Pancreas (tissue), 10 donors: ENCODE measurements at regions not wholly inside any gene's neighbourhood (a gene's known extent, or its start where the extent isn't known, plus 50 kb on each side); places are given as distances from the start of the nearest gene placed in this dataset.

Experiments used
- ATAC-seq, 4 donors: fragments of 200-7000 bp; cut with Tn5 transposase; one replicate each; pipeline versions ENCODE4 v1.8.0 to v1.9.1; 2020; ENCODE audit warnings: mild to moderate bottlenecking in 4 of 4, moderate library complexity in 4 of 4
- DNase-seq, 6 donors: peaks; one replicate each; pipeline ENCODE4 v3.0.0-alpha.2; 2020
- FAIRE-seq: peaks from 2 replicates; lab custom pipeline; 2012; peaks lifted over from hg19 to GRCh38; lab: Jason Lieb, UNC
- H3K27ac ChIP-seq, 4 donors: fragments of 200-600 bp; sonication (generic); 1 replicate in 3 of 4; 2 replicates in 1 of 4; pipeline versions ENCODE4 v1.5.0 to v1.8.0; 2020
- H3K27me3 ChIP-seq, 4 donors: fragments of 200-600 bp; one replicate each; pipeline ENCODE4 v1.8.0; 2021
- H3K36me3 ChIP-seq, 3 donors: fragments of 200-600 bp; sonication (generic) in 1 of 3; one replicate each; pipeline versions ENCODE4 v1.5.0 to v1.8.0; 2020 to 2021
- H3K4me1 ChIP-seq, 3 donors: fragments of 200-600 bp; one replicate each; pipeline ENCODE4 v1.8.0; 2021
- H3K4me3 ChIP-seq, 4 donors: fragments of 200-600 bp; sonication (generic) in 2 of 4; one replicate each; pipeline versions ENCODE4 v1.5.0 to v1.8.0; 2020 to 2021
- H3K9me3 ChIP-seq, 4 donors: fragments of 200-600 bp; one replicate each; pipeline ENCODE4 v1.8.0; 2021
- WGBS, 2 donors: extraction: QIAGEN DNeasy Blood & Tissue Kit; methylation state at CpG; one replicate each; pipeline ENCODE4 v1.1.7; 2013; 5-methylcytosine and 5-hydroxymethylcytosine counted together
- intact Hi-C, 3 donors: fragments of 100-400 bp; cut with DNase I; formaldehyde crosslinking; loops; one replicate each; pipeline versions ENCODE4 v1.11.1 to v1.14.2; 2022
- TF ChIP-seq, protein P1 (sequence below), 4 donors: fragments of 200-600 bp; sonication (generic) in 3 of 4; IDR thresholded peaks; one replicate each; pipeline versions ENCODE4 v1.5.0 to v1.8.0; 2021; ENCODE audit warnings: antibody characterized with exemption in 4 of 4
- donor health status: healthy with polysubstance abuse.
- donor health status: DM: no; HTN: no; CAD: no; lungs with moderate emphysema.
- donor health status: DM: no; HTN: no; CAD: no.
- donor health status: control.
- donor health status: control.
- donor health status: Bipolar disorder and iron deficiency.
- donor health status: DM: yes; HTN: yes; CAD: no.
- donor health status: DM: no; HTN: no; CAD: no.
- donor health status: DM: no; HTN: no; CAD: no.
- donor health status: DM: yes; HTN: yes; CAD: no.

DNA sequence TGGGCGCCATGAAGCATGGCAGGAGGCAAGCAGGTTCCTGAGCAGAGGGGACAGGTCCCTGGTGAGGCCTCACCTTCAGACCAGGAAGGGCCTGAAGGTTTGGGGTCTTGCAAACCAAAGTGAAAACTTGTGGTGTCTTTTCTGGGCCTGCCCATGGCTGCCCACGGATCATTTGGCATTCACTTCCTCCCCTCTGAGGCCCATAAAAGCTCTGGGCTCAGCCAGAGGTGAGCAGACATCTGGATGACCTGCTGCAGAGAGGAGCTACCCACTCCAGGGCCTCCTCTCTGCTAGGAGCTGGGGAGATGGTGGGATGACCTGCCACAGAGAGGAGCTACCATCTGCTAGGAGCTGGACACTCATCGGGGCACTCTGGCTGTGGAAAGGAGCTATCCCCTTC is 112.9 kb upstream of the TMEM18 start:
- Histone ChIP-seq H3K4me1 (no peaks in the 10 kb centered on the region), H3K27me3 (no peaks in the 10 kb centered on the region), H3K4me3 (no peak overlapping the region), H3K27ac (no peak overlapping the region), H3K9me3 (no peaks in the 10 kb centered on the region), H3K36me3 (no peaks in the 10 kb centered on the region)
- FAIRE-seq (no peak), ATAC-seq (no peak), DNase-seq (no peak)
- WGBS, 2 donors, result 80 to 88% methylated on average over 3 of the region's 3 CpGs
- TF ChIP-seq, protein P1, sequence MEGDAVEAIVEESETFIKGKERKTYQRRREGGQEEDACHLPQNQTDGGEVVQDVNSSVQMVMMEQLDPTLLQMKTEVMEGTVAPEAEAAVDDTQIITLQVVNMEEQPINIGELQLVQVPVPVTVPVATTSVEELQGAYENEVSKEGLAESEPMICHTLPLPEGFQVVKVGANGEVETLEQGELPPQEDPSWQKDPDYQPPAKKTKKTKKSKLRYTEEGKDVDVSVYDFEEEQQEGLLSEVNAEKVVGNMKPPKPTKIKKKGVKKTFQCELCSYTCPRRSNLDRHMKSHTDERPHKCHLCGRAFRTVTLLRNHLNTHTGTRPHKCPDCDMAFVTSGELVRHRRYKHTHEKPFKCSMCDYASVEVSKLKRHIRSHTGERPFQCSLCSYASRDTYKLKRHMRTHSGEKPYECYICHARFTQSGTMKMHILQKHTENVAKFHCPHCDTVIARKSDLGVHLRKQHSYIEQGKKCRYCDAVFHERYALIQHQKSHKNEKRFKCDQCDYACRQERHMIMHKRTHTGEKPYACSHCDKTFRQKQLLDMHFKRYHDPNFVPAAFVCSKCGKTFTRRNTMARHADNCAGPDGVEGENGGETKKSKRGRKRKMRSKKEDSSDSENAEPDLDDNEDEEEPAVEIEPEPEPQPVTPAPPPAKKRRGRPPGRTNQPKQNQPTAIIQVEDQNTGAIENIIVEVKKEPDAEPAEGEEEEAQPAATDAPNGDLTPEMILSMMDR (IDR thresholded peaks at IDR 0.05), result no peak
- intact Hi-C loops, result no loop called here

DNA sequence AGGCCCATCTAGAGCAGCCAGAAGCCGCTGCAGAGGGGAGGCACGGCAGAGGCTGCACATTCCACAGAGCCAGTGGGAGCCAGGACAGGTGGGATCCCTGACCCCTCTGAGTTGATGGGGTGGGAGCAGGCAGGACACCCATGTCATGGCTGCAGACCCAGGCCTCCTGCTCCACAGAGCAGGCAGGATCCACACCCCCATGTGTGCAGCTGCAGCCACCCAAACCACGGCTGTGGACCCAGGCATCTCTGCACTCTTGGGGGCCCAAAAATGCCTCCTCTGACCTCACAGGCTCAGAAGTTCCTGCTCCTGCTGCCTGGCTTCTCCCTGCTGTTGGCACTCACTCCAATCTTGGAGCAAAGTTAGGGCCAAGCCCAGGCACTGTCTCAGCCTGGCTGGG is 112.3 kb upstream of the TMEM18 start:
- Histone ChIP-seq H3K27ac (no peak overlapping the region), H3K9me3 (no peaks in the 10 kb centered on the region), H3K27me3 (no peaks in the 10 kb centered on the region), H3K4me3 (no peak overlapping the region), H3K36me3 (no peaks in the 10 kb centered on the region), H3K4me1 (no peaks in the 10 kb centered on the region)
- ATAC-seq, result no peak
- TF ChIP-seq, protein P1 (IDR thresholded peaks at IDR 0.05), result no peak
- WGBS, 2 donors, result 80 to 83% methylated on average over 3 of the region's 3 CpGs
- no peak for DNase-seq
- intact Hi-C loops, result no loop called here
- FAIRE-seq, result no peak

DNA sequence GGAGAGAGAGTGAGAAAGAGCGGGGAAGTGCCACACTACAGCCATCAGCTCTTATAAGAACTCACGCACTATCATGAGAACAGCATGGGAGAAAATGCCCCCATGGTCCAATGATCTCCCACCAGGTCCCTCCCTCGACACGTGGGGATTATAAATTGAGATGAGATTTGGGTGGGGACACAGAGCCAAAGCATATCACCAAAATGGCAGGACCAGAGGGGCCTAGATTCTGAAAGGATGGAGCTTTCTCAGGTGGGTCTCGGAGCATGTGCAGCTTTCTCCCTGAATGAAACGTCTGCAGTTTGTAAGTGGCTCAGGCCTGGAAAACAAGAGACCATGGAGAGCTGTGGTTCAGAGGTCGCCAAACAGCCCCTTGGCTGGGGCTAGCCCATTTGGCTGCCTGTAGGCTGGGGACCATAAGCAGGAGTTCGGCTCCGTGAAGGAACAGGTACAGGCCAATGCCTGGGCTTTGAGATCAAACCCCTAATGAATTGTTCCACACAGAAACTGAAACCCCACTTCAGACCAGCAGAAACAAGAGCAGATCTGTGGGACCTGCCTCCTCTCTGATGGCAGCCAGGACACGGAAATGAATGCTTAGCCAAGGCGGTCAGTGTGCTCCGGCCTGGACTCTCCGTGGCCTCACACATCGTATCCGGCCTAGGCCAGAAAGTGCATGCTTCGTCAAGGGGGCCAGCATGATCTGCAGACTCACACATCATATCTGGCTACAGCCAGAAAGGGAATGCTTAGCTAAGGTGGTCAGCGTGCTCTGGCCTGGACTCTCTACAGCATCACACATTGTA is 111.2 kb upstream of the TMEM18 start:
- no peak for FAIRE-seq

DNA sequence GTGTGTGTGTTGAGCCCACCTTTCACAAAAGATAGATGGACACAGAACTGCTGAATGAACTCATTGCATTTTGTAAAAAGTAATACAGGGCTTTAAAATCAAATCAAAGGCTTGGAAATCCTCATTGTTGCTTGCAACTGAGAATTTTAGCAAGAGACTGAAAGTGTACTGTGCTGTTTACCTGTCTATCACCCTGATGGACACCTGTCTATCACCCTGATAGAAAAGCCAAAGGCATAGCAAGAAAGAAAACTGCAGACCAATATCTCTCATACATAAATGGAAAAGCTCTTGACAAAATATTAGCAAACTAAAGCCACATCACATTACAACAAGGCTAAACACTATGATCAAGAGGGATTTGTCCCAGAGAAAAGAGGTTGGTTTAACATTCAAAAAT is 107.5 kb upstream of the TMEM18 start:
- H3K4me3 ChIP-seq, result no peak overlapping the region
- no peak for FAIRE-seq
- H3K27ac ChIP-seq, result no peak overlapping the region
- no peaks in the 10 kb centered on the region for H3K9me3 ChIP-seq
- no peak for DNase-seq
- intact Hi-C loops, result no loop called here
- TF ChIP-seq, protein P1 (IDR thresholded peaks at IDR 0.05), result no peak
- H3K27me3 ChIP-seq, result no peaks in the 10 kb centered on the region
- H3K4me1 ChIP-seq, result no peaks in the 10 kb centered on the region
- no peaks in the 10 kb centered on the region for H3K36me3 ChIP-seq
- no peak for ATAC-seq

More for the DNA sequence above, 111.2 kb upstream of the TMEM18 start:
- Histone ChIP-seq H3K9me3 (no peaks in the 10 kb centered on the region), H3K4me1 (no peaks in the 10 kb centered on the region), H3K4me3 (no peak overlapping the region), H3K27me3 (no peaks in the 10 kb centered on the region), H3K36me3 (no peaks in the 10 kb centered on the region), H3K27ac (no peak overlapping the region)
- 92 to 94% methylated on average over 17 of the region's 17 CpGs for WGBS, 2 donors
- DNase-seq (no peak), ATAC-seq (no peak)
- TF ChIP-seq, protein P1 (IDR thresholded peaks at IDR 0.05), result no peak
- intact Hi-C loops, result no loop called here

DNA sequence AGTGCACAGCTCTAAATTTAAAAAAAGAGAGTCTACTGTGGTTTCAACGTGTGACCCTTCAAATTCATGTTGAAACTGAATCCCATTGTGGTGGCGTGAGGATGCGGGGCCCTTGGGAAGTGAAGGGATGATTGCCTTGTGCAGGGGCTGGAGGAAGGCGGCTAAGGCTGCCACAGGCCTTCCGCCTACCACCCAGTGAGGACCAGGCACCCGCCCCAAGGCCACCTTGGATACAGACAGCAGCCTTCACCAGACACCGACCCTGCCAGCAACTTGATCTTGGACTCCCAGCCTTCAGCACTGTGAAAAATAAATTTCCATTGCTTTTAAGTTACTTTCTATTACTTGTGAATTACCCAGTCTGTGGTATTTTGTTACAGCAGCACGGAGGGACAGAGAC is 103.4 kb upstream of the TMEM18 start:
- intact Hi-C loops, result no loop called here
- Histone ChIP-seq H3K36me3 (no peaks in the 10 kb centered on the region), H3K4me3 (no peak overlapping the region), H3K9me3 (no peaks in the 10 kb centered on the region), H3K27ac (no peak overlapping the region), H3K4me1 (no peaks in the 10 kb centered on the region), H3K27me3 (no peaks in the 10 kb centered on the region)
- 85 to 95% methylated on average over 8 of the region's 8 CpGs for WGBS, 2 donors
- DNase-seq (no peak), FAIRE-seq (no peak), ATAC-seq (no peak)
- TF ChIP-seq, protein P1 (IDR thresholded peaks at IDR 0.05), result no peak
